ENCODE measurements at regions not wholly inside any gene's neighbourhood (a gene's known extent, or its start where the extent isn't known, plus 50 kb on each side); places are given as distances from the start of the nearest gene placed in this dataset.
"Not testable (repeated sequence)": the region's sequence is repeated elsewhere in the genome, so short reads cannot be mapped to it uniquely, and the experiment has no call there.

DNA sequence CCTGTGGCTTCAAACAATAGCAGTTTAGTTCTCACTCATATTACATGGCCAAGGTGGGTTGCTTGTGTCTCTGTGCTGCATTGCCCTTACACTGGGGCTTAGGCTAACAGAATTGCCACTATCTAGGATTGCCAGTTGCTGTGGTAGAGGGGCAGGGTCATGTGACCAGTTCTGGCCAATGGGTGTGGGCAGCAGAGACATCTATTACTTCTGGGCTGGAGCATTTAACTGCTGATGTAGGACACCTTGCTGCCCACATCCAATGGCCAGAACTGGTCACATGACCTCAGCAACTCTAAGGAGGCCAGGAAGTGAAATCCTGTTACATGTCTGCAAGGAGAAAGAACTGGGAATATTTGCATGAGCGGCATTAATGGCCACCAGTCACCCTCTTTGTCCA lies 199.3 kb downstream of the C9orf152 start:
- Histone ChIP-seq H3K9me3 (ENCODE audit: insufficient read depth, low read length) (peaks cover 24% of the 10 kb centered on the region), H3K4me3 (ENCODE audit: insufficient read length, low read depth) (no peak overlapping the region), H3K27me3 (ENCODE audit: insufficient read depth, insufficient read length) (no peaks in the 10 kb centered on the region), H3K4me1 (ENCODE audit: insufficient read depth, insufficient read length) (no peaks in the 10 kb centered on the region), H3K36me3 (ENCODE audit: insufficient read depth, insufficient read length, low read length) (no peaks in the 10 kb centered on the region), H3K9ac (ENCODE audit: insufficient read length, low read depth) (no peak overlapping the region)
- TF ChIP-seq SUZ12 (IDR thresholded peaks at IDR 0.05; ENCODE audit: extremely low read depth, insufficient read depth, insufficient read length) = no peak
- TF ChIP-seq YY1 (IDR thresholded peaks at IDR 0.05; ENCODE audit: insufficient read depth, insufficient read length) = no peak
- no peak for TF ChIP-seq ZNF274 (IDR thresholded peaks at IDR 0.05; ENCODE audit: low read depth, low read length)
- no peak for DNase-seq (ENCODE audit: low read depth, low spot score)

DNA sequence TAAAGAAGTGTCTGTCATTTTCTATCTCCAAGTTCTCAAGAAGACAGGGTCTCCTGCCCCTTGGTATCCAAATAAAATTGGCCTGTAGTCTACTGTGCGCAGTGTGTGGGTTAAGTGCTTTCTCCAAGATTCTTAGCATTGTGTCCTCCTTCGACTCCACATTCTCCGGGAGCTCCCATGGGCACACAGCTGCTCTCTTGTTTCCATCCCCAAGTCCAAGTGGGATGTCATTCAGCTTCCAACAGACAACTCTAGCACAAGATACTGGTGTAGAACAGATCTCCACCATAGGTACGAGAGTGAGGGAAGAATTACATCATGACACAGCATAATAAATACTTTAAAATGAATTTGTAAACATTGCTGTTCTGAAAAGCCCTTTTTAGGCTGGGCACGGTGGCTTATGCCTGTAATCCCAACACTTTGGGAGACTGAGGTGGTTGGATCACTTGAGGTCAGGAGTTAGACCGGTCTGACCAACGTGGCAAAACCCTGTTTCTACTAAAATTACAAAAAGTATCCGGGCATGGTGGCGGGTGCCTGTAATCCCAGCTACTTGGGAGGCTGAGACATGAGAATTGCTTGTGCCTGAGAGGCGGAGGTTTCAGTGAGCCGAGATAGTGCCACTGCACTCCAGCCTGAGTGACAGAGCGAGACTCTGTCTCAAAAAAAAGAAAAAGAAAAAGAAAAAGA lies 196.2 kb downstream of the C9orf152 start:
- no peaks in the 10 kb centered on the region for H3K4me1 ChIP-seq (ENCODE audit: insufficient read depth, insufficient read length)
- no peak overlapping the region for H3K4me3 ChIP-seq (ENCODE audit: insufficient read length, low read depth)
- no peak for DNase-seq (ENCODE audit: low read depth, low spot score)
- H3K9me3 ChIP-seq (ENCODE audit: insufficient read depth, low read length) = peaks cover 13% of the 10 kb centered on the region; the same call in 1 of the 2 replicates
- no peaks in the 10 kb centered on the region for H3K36me3 ChIP-seq (ENCODE audit: insufficient read depth, insufficient read length, low read length)
- no peaks in the 10 kb centered on the region for H3K27me3 ChIP-seq (ENCODE audit: insufficient read depth, insufficient read length)
- no peak for TF ChIP-seq YY1 (IDR thresholded peaks at IDR 0.05; ENCODE audit: insufficient read depth, insufficient read length)
- no peak for TF ChIP-seq SUZ12 (IDR thresholded peaks at IDR 0.05; ENCODE audit: extremely low read depth, insufficient read depth, insufficient read length)
- no peak for TF ChIP-seq ZNF274 (IDR thresholded peaks at IDR 0.05; ENCODE audit: low read depth, low read length)
- no peak overlapping the region for H3K9ac ChIP-seq (ENCODE audit: insufficient read length, low read depth)

GRCh38 chr9:110013064-110013463 lies 194.9 kb downstream of the C9orf152 start:
- H3K9me3 ChIP-seq (ENCODE audit: insufficient read depth, low read length) = peaks cover 8% of the 10 kb centered on the region; the same call in 1 of the 2 replicates
- H3K36me3 ChIP-seq (ENCODE audit: insufficient read depth, insufficient read length, low read length) = no peaks in the 10 kb centered on the region
- no peak overlapping the region for H3K9ac ChIP-seq (ENCODE audit: insufficient read length, low read depth)
- H3K27me3 ChIP-seq (ENCODE audit: insufficient read depth, insufficient read length) = no peaks in the 10 kb centered on the region
- no peak overlapping the region for H3K4me3 ChIP-seq (ENCODE audit: insufficient read length, low read depth)
- DNase-seq (ENCODE audit: low read depth, low spot score) = no peak
- TF ChIP-seq ZNF274 (IDR thresholded peaks at IDR 0.05; ENCODE audit: low read depth, low read length) = no peak
- no peak for TF ChIP-seq YY1 (IDR thresholded peaks at IDR 0.05; ENCODE audit: insufficient read depth, insufficient read length)
- TF ChIP-seq SUZ12 (IDR thresholded peaks at IDR 0.05; ENCODE audit: extremely low read depth, insufficient read depth, insufficient read length) = no peak
- no peaks in the 10 kb centered on the region for H3K4me1 ChIP-seq (ENCODE audit: insufficient read depth, insufficient read length)

- TF ChIP-seq SUZ12 (IDR thresholded peaks at IDR 0.05; ENCODE audit: extremely low read depth, insufficient read depth, insufficient read length) (no peak), ZNF274 (IDR thresholded peaks at IDR 0.05; ENCODE audit: low read depth, low read length) (no peak), YY1 (IDR thresholded peaks at IDR 0.05; ENCODE audit: insufficient read depth, insufficient read length) (no peak)
- Histone ChIP-seq H3K36me3 (ENCODE audit: insufficient read depth, insufficient read length, low read length) (no peaks in the 10 kb centered on the region), H3K4me1 (ENCODE audit: insufficient read depth, insufficient read length) (no peaks in the 10 kb centered on the region), H3K9me3 (ENCODE audit: insufficient read depth, low read length) (no peaks in the 10 kb centered on the region), H3K9ac (ENCODE audit: insufficient read length, low read depth) (no peak overlapping the region), H3K27me3 (ENCODE audit: insufficient read depth, insufficient read length) (no peaks in the 10 kb centered on the region), H3K4me3 (ENCODE audit: insufficient read length, low read depth) (no peak overlapping the region)
- no peak for DNase-seq (ENCODE audit: low read depth, low spot score)
These were observed 192.2 kb downstream of the C9orf152 start for GRCh38 chr9:110015759-110016158.

DNA sequence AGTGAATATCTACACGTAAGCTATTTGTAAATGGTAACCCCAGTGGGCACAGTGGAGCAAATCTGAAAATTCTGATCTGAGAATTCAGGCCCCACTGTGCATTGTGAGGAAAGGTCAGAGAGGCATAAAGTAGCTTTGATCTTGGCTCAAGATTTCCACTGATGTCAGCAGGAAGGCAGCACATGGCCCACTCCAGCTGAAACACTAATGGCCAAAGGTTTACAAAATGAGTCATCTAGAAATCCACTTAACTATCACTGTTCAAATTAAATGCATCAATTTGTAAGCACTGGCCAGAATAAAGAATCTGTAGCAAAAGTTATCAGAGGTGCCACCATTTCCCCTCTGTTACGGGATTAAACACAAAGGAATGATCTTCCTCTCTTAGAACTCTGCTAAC lies 191.6 kb downstream of the C9orf152 start:
- DNase-seq (ENCODE audit: low read depth, low spot score) = no peak
- Histone ChIP-seq H3K9ac (ENCODE audit: insufficient read length, low read depth) (no peak overlapping the region), H3K9me3 (ENCODE audit: insufficient read depth, low read length) (no peaks in the 10 kb centered on the region), H3K4me1 (ENCODE audit: insufficient read depth, insufficient read length) (no peaks in the 10 kb centered on the region), H3K27me3 (ENCODE audit: insufficient read depth, insufficient read length) (no peaks in the 10 kb centered on the region), H3K4me3 (ENCODE audit: insufficient read length, low read depth) (no peak overlapping the region), H3K36me3 (ENCODE audit: insufficient read depth, insufficient read length, low read length) (no peaks in the 10 kb centered on the region)
- TF ChIP-seq ZNF274 (IDR thresholded peaks at IDR 0.05; ENCODE audit: low read depth, low read length) = no peak
- no peak for TF ChIP-seq SUZ12 (IDR thresholded peaks at IDR 0.05; ENCODE audit: extremely low read depth, insufficient read depth, insufficient read length)
- TF ChIP-seq YY1 (IDR thresholded peaks at IDR 0.05; ENCODE audit: insufficient read depth, insufficient read length) = no peak

- H3K9ac ChIP-seq (ENCODE audit: insufficient read length, low read depth); H3K4me1 ChIP-seq (ENCODE audit: insufficient read depth, insufficient read length); H3K9me3 ChIP-seq (ENCODE audit: insufficient read depth, low read length); DNase-seq (ENCODE audit: low read depth, low spot score); H3K36me3 ChIP-seq (ENCODE audit: insufficient read depth, insufficient read length, low read length); H3K4me3 ChIP-seq (ENCODE audit: insufficient read length, low read depth); H3K27me3 ChIP-seq (ENCODE audit: insufficient read depth, insufficient read length): not testable (repeated sequence)
These were observed 187.7 kb downstream of the C9orf152 start for GRCh38 chr9:110020216-110020615.

GRCh38 chr9:110021891-110022290 lies 186.1 kb downstream of the C9orf152 start:
- DNase-seq (ENCODE audit: low read depth, low spot score) = no peak
- peaks cover 3% of the 10 kb centered on the region for H3K4me1 ChIP-seq (ENCODE audit: insufficient read depth, insufficient read length)
- TF ChIP-seq YY1 (IDR thresholded peaks at IDR 0.05; ENCODE audit: insufficient read depth, insufficient read length) (no peak), ZNF274 (IDR thresholded peaks at IDR 0.05; ENCODE audit: low read depth, low read length) (no peak), SUZ12 (IDR thresholded peaks at IDR 0.05; ENCODE audit: extremely low read depth, insufficient read depth, insufficient read length) (no peak)
- no peak overlapping the region for H3K4me3 ChIP-seq (ENCODE audit: insufficient read length, low read depth)
- no peak overlapping the region for H3K9ac ChIP-seq (ENCODE audit: insufficient read length, low read depth)
- peaks cover 4% of the 10 kb centered on the region for H3K36me3 ChIP-seq (ENCODE audit: insufficient read depth, insufficient read length, low read length)
- H3K9me3 ChIP-seq (ENCODE audit: insufficient read depth, low read length) = no peaks in the 10 kb centered on the region
- no peaks in the 10 kb centered on the region for H3K27me3 ChIP-seq (ENCODE audit: insufficient read depth, insufficient read length)

DNA sequence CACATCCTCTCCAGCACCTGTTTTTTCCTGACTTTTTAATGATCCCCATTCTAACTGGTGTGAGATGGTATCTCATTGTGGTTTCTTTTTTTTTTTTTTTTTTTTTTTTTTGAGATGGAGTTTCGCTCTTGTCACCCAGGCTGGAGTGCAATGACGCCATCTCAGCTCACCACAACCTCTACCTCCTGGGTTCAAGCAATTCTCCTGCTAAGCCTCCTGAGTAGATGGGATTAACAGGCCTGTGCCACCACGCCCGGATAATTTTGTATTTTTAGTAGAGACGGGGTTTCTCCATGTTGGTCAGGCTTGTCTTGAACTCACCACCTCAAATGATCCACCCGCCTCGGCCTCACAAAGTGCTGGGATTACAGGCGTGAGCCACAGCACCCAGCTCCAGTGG lies 184.7 kb downstream of the C9orf152 start:
- not testable (repeated sequence) for H3K4me1 ChIP-seq (ENCODE audit: insufficient read depth, insufficient read length); H3K27me3 ChIP-seq (ENCODE audit: insufficient read depth, insufficient read length); H3K36me3 ChIP-seq (ENCODE audit: insufficient read depth, insufficient read length, low read length); H3K9ac ChIP-seq (ENCODE audit: insufficient read length, low read depth); H3K9me3 ChIP-seq (ENCODE audit: insufficient read depth, low read length); H3K4me3 ChIP-seq (ENCODE audit: insufficient read length, low read depth); DNase-seq (ENCODE audit: low read depth, low spot score)

All from NT2/D1 (cell line).